Choroid plexus epithelial cell (primary cell): ENCODE measurements at regions not wholly inside any gene's neighbourhood (a gene's known extent, or its start where the extent isn't known, plus 50 kb on each side); places are given as distances from the start of the nearest gene placed in this dataset.

ENCODE experiments used
- DNase-seq: peaks from one replicate; pipeline ENCODE4 v3.0.0-alpha.2; 2010; ENCODE audit warnings: low read depth
- H3K4me3 ChIP-seq: 2 replicates; pipeline ENCODE4 v1.5.1; 2011; ENCODE audit warnings: low read depth, mild to moderate bottlenecking, control low read depth, low read length, moderate library complexity
- TF ChIP-seq, protein P1 (sequence below): conservative IDR thresholded peaks from 2 replicates; pipeline ENCODE4 v1.5.1; 2011; ENCODE audit warnings: low read depth, mild to moderate bottlenecking, control low read depth, inconsistent platforms, low read length, moderate library complexity

- no peak overlapping the region for H3K4me3 ChIP-seq
- DNase-seq, result no peak
- TF ChIP-seq, protein P1, sequence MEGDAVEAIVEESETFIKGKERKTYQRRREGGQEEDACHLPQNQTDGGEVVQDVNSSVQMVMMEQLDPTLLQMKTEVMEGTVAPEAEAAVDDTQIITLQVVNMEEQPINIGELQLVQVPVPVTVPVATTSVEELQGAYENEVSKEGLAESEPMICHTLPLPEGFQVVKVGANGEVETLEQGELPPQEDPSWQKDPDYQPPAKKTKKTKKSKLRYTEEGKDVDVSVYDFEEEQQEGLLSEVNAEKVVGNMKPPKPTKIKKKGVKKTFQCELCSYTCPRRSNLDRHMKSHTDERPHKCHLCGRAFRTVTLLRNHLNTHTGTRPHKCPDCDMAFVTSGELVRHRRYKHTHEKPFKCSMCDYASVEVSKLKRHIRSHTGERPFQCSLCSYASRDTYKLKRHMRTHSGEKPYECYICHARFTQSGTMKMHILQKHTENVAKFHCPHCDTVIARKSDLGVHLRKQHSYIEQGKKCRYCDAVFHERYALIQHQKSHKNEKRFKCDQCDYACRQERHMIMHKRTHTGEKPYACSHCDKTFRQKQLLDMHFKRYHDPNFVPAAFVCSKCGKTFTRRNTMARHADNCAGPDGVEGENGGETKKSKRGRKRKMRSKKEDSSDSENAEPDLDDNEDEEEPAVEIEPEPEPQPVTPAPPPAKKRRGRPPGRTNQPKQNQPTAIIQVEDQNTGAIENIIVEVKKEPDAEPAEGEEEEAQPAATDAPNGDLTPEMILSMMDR, result no peak
These were observed 106.9 kb upstream of the TLE3 start for GRCh38 chr15:70204652-70205051.

- no peak overlapping the region for H3K4me3 ChIP-seq
- no peak for DNase-seq
- TF ChIP-seq, protein P1, result no peak
These were observed 106.4 kb upstream of the TLE3 start for GRCh38 chr15:70203981-70204560.

DNA sequence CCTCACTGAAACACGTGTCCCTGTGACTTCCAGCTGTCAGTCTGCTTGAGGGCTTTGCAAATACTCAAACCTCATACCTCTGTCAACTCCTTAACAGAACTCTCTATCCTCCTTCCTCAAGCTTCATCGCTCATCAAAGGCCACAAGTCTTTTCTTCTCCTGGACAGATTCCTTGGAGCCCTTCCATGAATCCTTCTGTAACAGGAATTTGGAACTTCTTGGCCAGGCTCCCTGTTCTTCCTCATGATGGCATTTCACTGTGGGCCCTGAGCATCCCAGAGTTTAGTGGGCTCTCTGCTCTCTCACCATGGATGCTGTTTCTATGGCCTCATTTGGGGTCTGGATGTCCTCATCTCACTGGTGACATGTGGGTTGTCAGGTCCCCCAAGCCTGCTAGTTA is 105.0 kb upstream of the TLE3 start:
- DNase-seq, result no peak
- TF ChIP-seq, protein P1, result no peak
- no peak overlapping the region for H3K4me3 ChIP-seq

DNA sequence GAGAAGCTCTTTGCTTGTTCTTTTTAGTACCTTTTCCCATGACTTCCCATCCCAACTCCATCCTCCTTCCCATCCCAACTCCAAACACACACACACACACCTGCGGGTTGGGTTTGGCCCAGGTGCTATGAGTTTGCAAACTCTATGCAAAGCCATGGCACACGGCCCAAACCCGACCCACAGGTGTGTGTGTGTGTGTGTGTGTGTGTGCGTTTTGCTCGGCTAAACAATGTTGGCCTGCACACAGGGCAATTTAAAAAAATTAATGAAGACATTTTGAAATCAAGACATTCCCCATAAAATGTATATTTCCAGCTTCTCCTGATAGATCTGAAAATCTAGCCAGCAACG is 103.7 kb upstream of the TLE3 start:
- TF ChIP-seq, protein P1, result no peak
- H3K4me3 ChIP-seq, result no peak overlapping the region
- no peak for DNase-seq

DNA sequence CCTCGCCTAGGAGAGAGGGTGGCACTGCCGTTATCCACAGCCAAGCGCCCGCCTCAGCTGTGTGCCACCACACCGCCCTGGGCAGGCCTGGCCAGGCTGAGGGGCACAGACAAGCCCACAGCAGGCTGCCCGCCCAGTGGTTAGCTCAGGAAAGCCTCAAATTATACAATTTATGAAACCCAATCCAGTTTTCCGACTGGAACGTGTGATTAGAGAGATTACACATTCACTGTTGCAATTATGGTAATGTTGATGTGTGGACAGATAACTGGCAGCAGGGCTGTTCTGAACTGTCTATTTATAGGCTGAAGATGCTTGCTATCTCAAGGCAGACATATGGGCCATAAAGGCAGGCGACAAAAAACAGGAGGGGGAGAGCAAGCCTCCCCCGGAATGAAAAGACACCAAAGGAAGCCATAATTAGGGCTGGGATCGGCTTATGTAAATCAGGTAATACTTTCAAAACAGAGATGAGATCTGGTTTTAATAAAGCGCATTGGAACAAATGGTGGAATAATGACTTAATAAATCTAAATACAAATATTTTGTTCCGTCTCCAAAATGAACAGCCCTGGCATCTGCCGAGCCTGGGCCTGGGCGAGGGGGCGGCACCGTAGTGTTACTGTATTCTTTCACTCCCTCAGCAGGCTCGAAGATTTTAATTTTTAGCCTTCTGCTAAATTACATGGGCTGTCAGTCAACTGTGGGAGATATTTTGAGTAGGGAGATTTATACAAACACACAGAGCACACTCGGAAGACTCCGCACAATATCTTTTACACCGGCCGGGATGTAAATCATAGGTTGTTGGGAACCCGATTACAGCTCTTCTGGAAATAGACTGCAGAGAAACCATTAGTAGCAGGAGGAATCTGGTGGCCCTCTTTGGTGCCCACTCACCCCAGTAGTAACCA is 103.1 kb upstream of the TLE3 start:
- TF ChIP-seq, protein P1, result no peak
- peak; percentile 61 for DNase-seq

GRCh38 chr15:70199540-70200410 is 102.1 kb upstream of the TLE3 start:
- no peak overlapping the region for H3K4me3 ChIP-seq
- DNase-seq, result no peak
- TF ChIP-seq, protein P1, result no peak

More for the DNA sequence above, 103.1 kb upstream of the TLE3 start:
- H3K4me3 ChIP-seq, result no peak overlapping the region
